Psoas muscle (tissue), 7 donors: ENCODE measurements at regions not wholly inside any gene's neighbourhood (a gene's known extent, or its start where the extent isn't known, plus 50 kb on each side); places are given as distances from the start of the nearest gene placed in this dataset.

Source experiments
- ATAC-seq, 4 donors: fragments of 200-7000 bp; cut with Tn5 transposase; one replicate each; pipeline ENCODE4 v1.9.1; 2020; ENCODE audit warnings: moderate library complexity in 3 of 4, mild to moderate bottlenecking in 2 of 4
- DNase-seq, 2 donors: peaks; one replicate each; pipeline ENCODE4 v3.0.0-alpha.2; 2020
- H3K27ac ChIP-seq: fragments of 200-600 bp; one replicate; pipeline ENCODE4 v1.8.0; 2022
- H3K27me3 ChIP-seq, 3 donors: fragments of 200-600 bp in 1 of 3; one replicate each; pipeline versions ENCODE4 v1.6.1 to v1.8.0; 2013 to 2022; ENCODE audit warnings: low read length in 2 of 3, mild to moderate bottlenecking in 2 of 3, moderate library complexity in 1 of 3; ENCODE audit not compliant: insufficient read depth in 3 of 3
- H3K36me3 ChIP-seq, 2 donors: fragments of 200-600 bp in 1 of 2; one replicate each; pipeline versions ENCODE4 v1.6.1 to v1.8.0; 2013 to 2022; ENCODE audit warnings: low read depth in 1 of 2, mild to moderate bottlenecking in 1 of 2, moderate library complexity in 1 of 2; ENCODE audit not compliant: insufficient read depth in 1 of 2
- H3K4me1 ChIP-seq: fragments of 200-600 bp; one replicate; pipeline ENCODE4 v1.8.0; 2022
- H3K4me3 ChIP-seq: fragments of 200-600 bp; one replicate; pipeline ENCODE4 v1.8.0; 2022; ENCODE audit warnings: mild to moderate bottlenecking
- H3K9me3 ChIP-seq: fragments of 200-600 bp; one replicate; pipeline ENCODE4 v1.8.0; 2022
- CTCF ChIP-seq: fragments of 200-600 bp; IDR thresholded peaks from one replicate; pipeline ENCODE4 v1.8.0; 2022; ENCODE audit warnings: antibody characterized with exemption
- WGBS, 3 donors: extraction: QIAGEN DNeasy Blood & Tissue Kit; methylation state at CpG; one replicate each; pipeline versions ENCODE4 v1.1.6 to v1.1.7; 2013; 5-methylcytosine and 5-hydroxymethylcytosine counted together
- intact Hi-C, 2 donors: fragments of 100-400 bp; cut with DNase I; formaldehyde crosslinking; loops; one replicate each; pipeline versions ENCODE4 v1.11.0 to v1.14.2; 2022
- donor health status: healthy with polysubstance abuse.
- donor health status: DM: no; HTN: no; CAD: no; lungs with moderate emphysema.
- donor health status: Bipolar disorder and iron deficiency.
- donor health status: healthy.
- donor health status: DM: yes; HTN: yes; CAD: no.
- donor health status: DM: no; HTN: no; CAD: no.
- donor health status: DM: yes; HTN: yes; CAD: no.

- ATAC-seq = no peak
- 72 to 77% (median 77%) methylated on average over 16 of the region's 16 CpGs for WGBS, 3 donors
Measured at GRCh38 chr13:112234131-112234875, 141.9 kb upstream of the SPACA7 start.

GRCh38 chr13:112236016-112236415 lies 140.1 kb upstream of the SPACA7 start:
- 72 to 82% (median 75%) methylated on average over 7 of the region's 7 CpGs for WGBS, 3 donors
- H3K4me3 ChIP-seq = no peak overlapping the region
- ATAC-seq (no peak), DNase-seq (no peak)
- H3K4me1 ChIP-seq = no peaks in the 10 kb centered on the region
- intact Hi-C loops = no loop called here
- H3K27me3 ChIP-seq = no peaks in the 10 kb centered on the region
- TF ChIP-seq CTCF = no peak
- H3K36me3 ChIP-seq = no peaks in the 10 kb centered on the region
- no peaks in the 10 kb centered on the region for H3K9me3 ChIP-seq
- no peak overlapping the region for H3K27ac ChIP-seq

More at GRCh38 chr13:112234131-112234875, 141.9 kb upstream of the SPACA7 start:
- no peaks in the 10 kb centered on the region for H3K9me3 ChIP-seq
- no peak overlapping the region for H3K27ac ChIP-seq
- H3K4me3 ChIP-seq = no peak overlapping the region
- no peak for TF ChIP-seq CTCF
- no peaks in the 10 kb centered on the region for H3K27me3 ChIP-seq
- no peaks in the 10 kb centered on the region for H3K36me3 ChIP-seq
- intact Hi-C loops = no loop called here
- no peak for DNase-seq
- no peaks in the 10 kb centered on the region for H3K4me1 ChIP-seq

DNA sequence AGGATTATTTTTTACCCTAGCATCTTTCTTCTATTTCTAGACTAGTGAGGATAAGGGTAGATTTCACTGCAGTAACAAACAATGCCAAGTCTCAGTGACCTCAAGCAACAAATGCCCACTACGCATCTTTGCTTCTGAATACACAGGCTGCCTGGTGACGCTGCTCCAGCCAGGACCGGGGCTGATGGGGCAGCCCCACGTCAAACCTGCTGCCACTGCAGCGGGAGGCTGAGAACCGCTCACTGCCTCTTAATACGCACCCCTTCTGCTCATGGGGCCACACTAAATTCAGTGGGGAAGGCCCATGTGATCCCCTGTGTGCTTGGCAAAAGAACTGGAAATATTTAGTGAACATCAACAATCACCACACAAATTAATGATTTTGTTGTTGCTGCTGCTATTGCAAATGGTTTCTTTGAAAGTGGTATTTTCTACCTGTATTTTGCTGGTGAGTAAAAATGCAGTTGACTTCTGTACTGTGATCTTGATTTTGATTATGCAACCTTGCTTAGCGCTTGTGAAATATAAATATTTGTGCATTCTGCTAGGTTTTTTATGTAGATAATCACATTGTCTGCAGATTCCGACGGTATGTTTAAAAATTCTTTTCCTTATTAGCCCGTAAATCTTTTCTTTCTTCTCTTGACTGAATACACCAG lies 139.5 kb upstream of the SPACA7 start:
- no peak for DNase-seq
- 90 to 91% (median 90%) methylated on average over 11 of the region's 11 CpGs for WGBS, 3 donors
- no peak for ATAC-seq
- H3K9me3 ChIP-seq = no peaks in the 10 kb centered on the region
- no peaks in the 10 kb centered on the region for H3K27me3 ChIP-seq
- no peaks in the 10 kb centered on the region for H3K4me1 ChIP-seq
- intact Hi-C loops = no loop called here
- no peak for TF ChIP-seq CTCF
- no peaks in the 10 kb centered on the region for H3K36me3 ChIP-seq
- no peak overlapping the region for H3K4me3 ChIP-seq
- no peak overlapping the region for H3K27ac ChIP-seq

GRCh38 chr13:112238436-112238995 lies 137.6 kb upstream of the SPACA7 start:
- WGBS, 3 donors = 89 to 93% (median 90%) methylated on average over 10 to 18 of the region's 18 CpGs
- DNase-seq = no peak
- H3K27me3 ChIP-seq = no peaks in the 10 kb centered on the region
- H3K36me3 ChIP-seq = no peaks in the 10 kb centered on the region
- H3K9me3 ChIP-seq = no peaks in the 10 kb centered on the region
- ATAC-seq = no peak
- H3K4me3 ChIP-seq = no peak overlapping the region
- TF ChIP-seq CTCF = no peak
- intact Hi-C loops = no loop called here
- no peaks in the 10 kb centered on the region for H3K4me1 ChIP-seq
- no peak overlapping the region for H3K27ac ChIP-seq
